ENCODE measurements at regions not wholly inside any gene's neighbourhood (a gene's known extent, or its start where the extent isn't known, plus 50 kb on each side); places are given as distances from the start of the nearest gene placed in this dataset.
A peak's percentile ranks its signal among the peaks of the same experiment; 100 is the strongest.
"Not testable (repeated sequence)": the region's sequence is repeated elsewhere in the genome, so short reads cannot be mapped to it uniquely, and the experiment has no call there.

DNA sequence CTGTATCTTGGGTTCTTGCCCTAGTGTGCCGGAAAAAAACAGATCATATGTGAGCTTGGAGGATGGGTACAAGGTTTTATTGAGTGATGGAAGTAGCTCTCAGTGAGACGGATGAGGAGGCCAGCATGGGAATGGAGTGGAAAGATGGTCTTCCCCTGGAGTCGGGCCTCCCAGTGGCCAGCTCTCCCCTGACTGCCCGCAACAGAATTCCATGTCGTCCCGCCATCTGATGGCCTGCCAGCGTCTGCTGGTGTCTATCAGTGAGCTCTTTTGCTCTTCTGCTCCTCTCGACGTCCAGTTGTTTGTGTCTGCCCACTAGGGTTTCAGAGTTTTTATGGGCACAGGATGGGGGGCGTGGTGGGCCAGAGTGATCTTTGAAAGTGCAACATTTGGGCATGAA is 315.2 kb upstream of the BRINP3 start:
- H3K27me3 ChIP-seq (replicated peaks in 2 of 5; ENCODE audit: control insufficient read depth in 4 of 5, insufficient read depth in 5 of 5, low read length in 4 of 5): no peaks in the 10 kb centered on the region
- DNase-seq: no peak
- ChIA-PET CTCF (no interaction called here), POLR2A (no interaction called here)
- H3K4me3 ChIP-seq (ENCODE audit: control insufficient read depth in 1 of 7, extremely low read depth in 1 of 7, insufficient read depth in 4 of 7, low read depth in 2 of 7, low read length in 6 of 7): no peak overlapping the region
- no peaks in the 10 kb centered on the region for H3K9me3 ChIP-seq (ENCODE audit: control extremely low read depth in 1 of 5, control insufficient read depth in 4 of 5, insufficient read depth in 2 of 5, low read depth in 1 of 5, low read length in 4 of 5)
- over 99% methylated on average over 9 of the region's 10 CpGs for WGBS (ENCODE audit: insufficient coverage)
- H3K4me1 ChIP-seq (ENCODE audit: control extremely low read depth in 1 of 4, control insufficient read depth in 4 of 4, insufficient read depth in 4 of 4, low read length in 3 of 4): no peaks in the 10 kb centered on the region
- no peak overlapping the region for H3K27ac ChIP-seq (ENCODE audit: insufficient read depth in 1 of 2, low read depth in 1 of 2, low read length in 2 of 2, poor library complexity in 1 of 2, severe bottlenecking in 2 of 2)
- H3K36me3 ChIP-seq (ENCODE audit: control insufficient read depth in 4 of 4, insufficient read depth in 4 of 4, low read length in 3 of 4): no peaks in the 10 kb centered on the region

DNA sequence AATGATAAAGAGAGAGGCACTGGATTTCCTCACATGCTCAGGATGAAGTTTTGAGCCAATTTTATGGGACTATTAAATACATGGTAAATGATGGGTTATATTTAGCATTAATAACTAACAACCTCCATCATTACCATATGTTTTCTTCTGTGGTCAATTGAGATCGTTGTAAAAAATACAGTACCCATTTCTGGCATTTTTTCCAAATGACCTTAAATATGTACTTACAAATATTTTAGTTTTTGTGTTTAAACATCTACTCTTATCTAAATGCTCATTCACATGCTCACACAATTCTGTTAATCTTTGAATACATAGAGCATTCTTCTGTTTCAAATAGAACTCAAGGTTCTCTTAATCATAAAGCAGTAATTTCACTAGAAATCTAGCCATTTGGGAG is 330.0 kb upstream of the BRINP3 start:
- H3K27ac ChIP-seq (ENCODE audit: insufficient read depth in 1 of 2, low read depth in 1 of 2, low read length in 2 of 2, poor library complexity in 1 of 2, severe bottlenecking in 2 of 2): no peak overlapping the region
- WGBS (ENCODE audit: insufficient coverage): no CpG with 5 or more reads among the region's 1 CpG
- ChIA-PET POLR2A (no interaction called here), CTCF (no interaction called here)
- H3K4me3 ChIP-seq (ENCODE audit: control insufficient read depth in 1 of 7, extremely low read depth in 1 of 7, insufficient read depth in 4 of 7, low read depth in 2 of 7, low read length in 6 of 7): no peak overlapping the region
- H3K36me3 ChIP-seq (ENCODE audit: control insufficient read depth in 4 of 4, insufficient read depth in 4 of 4, low read length in 3 of 4): no peaks in the 10 kb centered on the region
- H3K27me3 ChIP-seq (replicated peaks in 2 of 5; ENCODE audit: control insufficient read depth in 4 of 5, insufficient read depth in 5 of 5, low read length in 4 of 5): no peaks in the 10 kb centered on the region
- no peak for DNase-seq
- H3K9me3 ChIP-seq (ENCODE audit: control extremely low read depth in 1 of 5, control insufficient read depth in 4 of 5, insufficient read depth in 2 of 5, low read depth in 1 of 5, low read length in 4 of 5): no peaks in the 10 kb centered on the region
- H3K4me1 ChIP-seq (ENCODE audit: control extremely low read depth in 1 of 4, control insufficient read depth in 4 of 4, insufficient read depth in 4 of 4, low read length in 3 of 4): no peaks in the 10 kb centered on the region

- H3K27ac ChIP-seq (ENCODE audit: insufficient read depth in 1 of 2, low read depth in 1 of 2, low read length in 2 of 2, poor library complexity in 1 of 2, severe bottlenecking in 2 of 2): no peak overlapping the region
- POLR2A ChIA-PET: no interaction called here
Measured at GRCh38 chr1:190808035-190808434, 330.4 kb upstream of the BRINP3 start.

GRCh38 chr1:190809312-190809711 is 331.6 kb upstream of the BRINP3 start:
- Histone ChIP-seq H3K36me3 (ENCODE audit: control insufficient read depth in 4 of 4, insufficient read depth in 4 of 4, low read length in 3 of 4) (no peaks in the 10 kb centered on the region), H3K4me3 (ENCODE audit: control insufficient read depth in 1 of 7, extremely low read depth in 1 of 7, insufficient read depth in 4 of 7, low read depth in 2 of 7, low read length in 6 of 7) (no peak overlapping the region), H3K9me3 (ENCODE audit: control extremely low read depth in 1 of 5, control insufficient read depth in 4 of 5, insufficient read depth in 2 of 5, low read depth in 1 of 5, low read length in 4 of 5) (peaks cover 0 to 1% (median 0%) of the 10 kb centered on the region in 5 experiments), H3K27ac (ENCODE audit: insufficient read depth in 1 of 2, low read depth in 1 of 2, low read length in 2 of 2, poor library complexity in 1 of 2, severe bottlenecking in 2 of 2) (no peak overlapping the region), H3K27me3 (replicated peaks in 2 of 5; ENCODE audit: control insufficient read depth in 4 of 5, insufficient read depth in 5 of 5, low read length in 4 of 5) (no peaks in the 10 kb centered on the region), H3K4me1 (ENCODE audit: control extremely low read depth in 1 of 4, control insufficient read depth in 4 of 4, insufficient read depth in 4 of 4, low read length in 3 of 4) (no peaks in the 10 kb centered on the region)
- CTCF ChIA-PET: no interaction called here
- DNase-seq: no peak
- POLR2A ChIA-PET: no interaction called here
- 78% methylated on average over 1 of the region's 3 CpGs for WGBS (ENCODE audit: insufficient coverage)

More at GRCh38 chr1:190808035-190808434, 330.4 kb upstream of the BRINP3 start:
- no peak for DNase-seq
- Histone ChIP-seq H3K27me3 (replicated peaks in 2 of 5; ENCODE audit: control insufficient read depth in 4 of 5, insufficient read depth in 5 of 5, low read length in 4 of 5) (no peaks in the 10 kb centered on the region), H3K4me1 (ENCODE audit: control extremely low read depth in 1 of 4, control insufficient read depth in 4 of 4, insufficient read depth in 4 of 4, low read length in 3 of 4) (no peaks in the 10 kb centered on the region), H3K9me3 (ENCODE audit: control extremely low read depth in 1 of 5, control insufficient read depth in 4 of 5, insufficient read depth in 2 of 5, low read depth in 1 of 5, low read length in 4 of 5) (peaks cover 0 to 1% (median 0%) of the 10 kb centered on the region in 5 experiments), H3K4me3 (ENCODE audit: control insufficient read depth in 1 of 7, extremely low read depth in 1 of 7, insufficient read depth in 4 of 7, low read depth in 2 of 7, low read length in 6 of 7) (no peak overlapping the region), H3K36me3 (ENCODE audit: control insufficient read depth in 4 of 4, insufficient read depth in 4 of 4, low read length in 3 of 4) (no peaks in the 10 kb centered on the region)
- WGBS (ENCODE audit: insufficient coverage): 76% methylated on average over 3 of the region's 3 CpGs
- CTCF ChIA-PET: no interaction called here

- Histone ChIP-seq H3K27me3 (replicated peaks in 2 of 5; ENCODE audit: control insufficient read depth in 4 of 5, insufficient read depth in 5 of 5, low read length in 4 of 5) (no peaks in the 10 kb centered on the region), H3K27ac (ENCODE audit: insufficient read depth in 1 of 2, low read depth in 1 of 2, low read length in 2 of 2, poor library complexity in 1 of 2, severe bottlenecking in 2 of 2) (no peak overlapping the region), H3K9me3 (ENCODE audit: control extremely low read depth in 1 of 5, control insufficient read depth in 4 of 5, insufficient read depth in 2 of 5, low read depth in 1 of 5, low read length in 4 of 5) (peaks cover 0 to 1% (median 0%) of the 10 kb centered on the region in 5 experiments), H3K4me1 (ENCODE audit: control extremely low read depth in 1 of 4, control insufficient read depth in 4 of 4, insufficient read depth in 4 of 4, low read length in 3 of 4) (no peaks in the 10 kb centered on the region), H3K4me3 (ENCODE audit: control insufficient read depth in 1 of 7, extremely low read depth in 1 of 7, insufficient read depth in 4 of 7, low read depth in 2 of 7, low read length in 6 of 7) (no peak overlapping the region), H3K36me3 (ENCODE audit: control insufficient read depth in 4 of 4, insufficient read depth in 4 of 4, low read length in 3 of 4) (no peaks in the 10 kb centered on the region)
- CTCF ChIA-PET: no interaction called here
- no peak for DNase-seq
- POLR2A ChIA-PET: no interaction called here
- 100% methylated on average over 1 of the region's 2 CpGs for WGBS (ENCODE audit: insufficient coverage)
Measured at GRCh38 chr1:190812996-190813395, 335.3 kb upstream of the BRINP3 start.

DNA sequence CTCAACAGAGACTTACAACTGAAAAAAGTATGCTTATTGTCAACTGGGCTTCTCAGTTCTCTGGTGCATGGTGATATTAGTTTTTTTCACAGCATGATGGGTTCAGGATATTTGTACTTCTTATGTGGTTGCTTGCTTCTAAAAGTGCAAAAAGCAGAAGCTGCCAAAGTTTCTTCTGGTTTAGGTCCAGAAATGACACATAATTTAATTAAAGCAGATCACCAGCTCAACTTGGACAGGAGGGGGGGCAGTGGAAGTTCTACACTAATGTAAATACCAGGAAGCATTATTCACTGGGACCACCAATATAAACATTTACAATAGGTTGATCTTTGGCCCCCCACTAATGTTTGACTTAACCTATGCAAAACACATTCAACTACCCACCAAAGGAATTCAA is 354.8 kb upstream of the BRINP3 start:
- Histone ChIP-seq H3K4me1 (ENCODE audit: control extremely low read depth in 1 of 4, control insufficient read depth in 4 of 4, insufficient read depth in 4 of 4, low read length in 3 of 4) (no peaks in the 10 kb centered on the region), H3K27ac (ENCODE audit: insufficient read depth in 1 of 2, low read depth in 1 of 2, low read length in 2 of 2, poor library complexity in 1 of 2, severe bottlenecking in 2 of 2) (no peak overlapping the region), H3K36me3 (ENCODE audit: control insufficient read depth in 4 of 4, insufficient read depth in 4 of 4, low read length in 3 of 4) (no peaks in the 10 kb centered on the region), H3K27me3 (replicated peaks in 2 of 5; ENCODE audit: control insufficient read depth in 4 of 5, insufficient read depth in 5 of 5, low read length in 4 of 5) (no peaks in the 10 kb centered on the region), H3K9me3 (ENCODE audit: control extremely low read depth in 1 of 5, control insufficient read depth in 4 of 5, insufficient read depth in 2 of 5, low read depth in 1 of 5, low read length in 4 of 5) (no peaks in the 10 kb centered on the region), H3K4me3 (ENCODE audit: control insufficient read depth in 1 of 7, extremely low read depth in 1 of 7, insufficient read depth in 4 of 7, low read depth in 2 of 7, low read length in 6 of 7) (no peak overlapping the region)
- peak in 2 of 3 donors; percentile 7 to 11 for DNase-seq
- ChIA-PET POLR2A (no interaction called here), CTCF (no interaction called here)

GRCh38 chr1:190835658-190836057 is 358.0 kb upstream of the BRINP3 start:
- ChIA-PET POLR2A (no interaction called here), CTCF (no interaction called here)
- Histone ChIP-seq H3K9me3 (ENCODE audit: control extremely low read depth in 1 of 5, control insufficient read depth in 4 of 5, insufficient read depth in 2 of 5, low read depth in 1 of 5, low read length in 4 of 5) (no peaks in the 10 kb centered on the region), H3K27ac (ENCODE audit: insufficient read depth in 1 of 2, low read depth in 1 of 2, low read length in 2 of 2, poor library complexity in 1 of 2, severe bottlenecking in 2 of 2) (no peak overlapping the region), H3K4me3 (ENCODE audit: control insufficient read depth in 1 of 7, extremely low read depth in 1 of 7, insufficient read depth in 4 of 7, low read depth in 2 of 7, low read length in 6 of 7) (no peak overlapping the region), H3K36me3 (ENCODE audit: control insufficient read depth in 4 of 4, insufficient read depth in 4 of 4, low read length in 3 of 4) (no peaks in the 10 kb centered on the region), H3K4me1 (ENCODE audit: control extremely low read depth in 1 of 4, control insufficient read depth in 4 of 4, insufficient read depth in 4 of 4, low read length in 3 of 4) (no peaks in the 10 kb centered on the region), H3K27me3 (replicated peaks in 2 of 5; ENCODE audit: control insufficient read depth in 4 of 5, insufficient read depth in 5 of 5, low read length in 4 of 5) (no peaks in the 10 kb centered on the region)
- no peak for DNase-seq
- WGBS (ENCODE audit: insufficient coverage): 100% methylated on average over 3 of the region's 4 CpGs

GRCh38 chr1:190837200-190837599 is 359.5 kb upstream of the BRINP3 start:
- H3K27me3 ChIP-seq (replicated peaks in 2 of 5; ENCODE audit: control insufficient read depth in 4 of 5, insufficient read depth in 5 of 5, low read length in 4 of 5); H3K4me3 ChIP-seq (ENCODE audit: control insufficient read depth in 1 of 7, extremely low read depth in 1 of 7, insufficient read depth in 4 of 7, low read depth in 2 of 7, low read length in 6 of 7); H3K9me3 ChIP-seq (ENCODE audit: control extremely low read depth in 1 of 5, control insufficient read depth in 4 of 5, insufficient read depth in 2 of 5, low read depth in 1 of 5, low read length in 4 of 5); CTCF ChIA-PET; H3K4me1 ChIP-seq (ENCODE audit: control extremely low read depth in 1 of 4, control insufficient read depth in 4 of 4, insufficient read depth in 4 of 4, low read length in 3 of 4); H3K36me3 ChIP-seq (ENCODE audit: control insufficient read depth in 4 of 4, insufficient read depth in 4 of 4, low read length in 3 of 4); POLR2A ChIA-PET; DNase-seq; H3K27ac ChIP-seq (ENCODE audit: insufficient read depth in 1 of 2, low read depth in 1 of 2, low read length in 2 of 2, poor library complexity in 1 of 2, severe bottlenecking in 2 of 2): not testable (repeated sequence)
- 97% methylated on average over 20 of the region's 21 CpGs for WGBS (ENCODE audit: insufficient coverage)
